Upper lobe of left lung (tissue), 6 donors: ENCODE measurements at regions not wholly inside any gene's neighbourhood (a gene's known extent, or its start where the extent isn't known, plus 50 kb on each side); places are given as distances from the start of the nearest gene placed in this dataset.

ENCODE experiments used
- ATAC-seq, 2 donors: fragments of 200-7000 bp; cut with Tn5 transposase; one replicate each; pipeline ENCODE4 v1.9.1; 2022; ENCODE audit warnings: mild to moderate bottlenecking in 2 of 2, moderate library complexity in 2 of 2; ENCODE audit not compliant: low FRiP score in 2 of 2
- DNase-seq, 2 donors: peaks; one replicate each; pipeline ENCODE4 v3.0.0-alpha.2; 2019 to 2020
- H3K27ac ChIP-seq, 4 donors: fragments of 200-600 bp; sonication (generic); one replicate each; pipeline ENCODE4 v1.5.1; 2016 to 2019
- H3K27me3 ChIP-seq, 4 donors: fragments of 200-600 bp; sonication (generic); one replicate each; pipeline ENCODE4 v1.5.1; 2017 to 2019
- H3K36me3 ChIP-seq, 4 donors: fragments of 200-600 bp; sonication (generic); one replicate each; pipeline ENCODE4 v1.5.1; 2016 to 2019
- H3K4me1 ChIP-seq, 4 donors: fragments of 200-600 bp; sonication (generic); one replicate each; pipeline ENCODE4 v1.5.1; 2018 to 2019
- H3K4me3 ChIP-seq, 4 donors: fragments of 200-600 bp; sonication (generic); one replicate each; pipeline ENCODE4 v1.5.1; 2017 to 2019; ENCODE audit warnings: mild to moderate bottlenecking in 2 of 4, moderate library complexity in 1 of 4
- H3K9me3 ChIP-seq, 4 donors: fragments of 200-600 bp; sonication (generic); one replicate each; pipeline ENCODE4 v1.5.1; 2018 to 2019
- EP300 ChIP-seq, 4 donors: sonication (generic); formaldehyde crosslinking; IDR thresholded peaks; one replicate each; pipeline ENCODE4 v1.5.1; 2017; ENCODE audit warnings: antibody characterized with exemption in 4 of 4, control low read depth in 2 of 4
- POLR2A ChIP-seq, 4 donors: fragments of 450-650 bp; IDR thresholded peaks; one replicate each; pipeline ENCODE4 v1.5.1; 2016 to 2017; ENCODE audit warnings: antibody characterized with exemption in 4 of 4, mild to moderate bottlenecking in 2 of 4
- POLR2AphosphoS5 ChIP-seq, 2 donors: sonication (generic); formaldehyde crosslinking; IDR thresholded peaks; one replicate each; pipeline ENCODE4 v1.5.1; 2017; ENCODE audit warnings: antibody characterized with exemption in 2 of 2
- WGBS, 2 donors: methylation state at CpG; one replicate each; pipeline ENCODE4 v1.1.5; 2017 to 2018; 5-methylcytosine and 5-hydroxymethylcytosine counted together
- TF ChIP-seq, protein P1 (sequence below), 6 experiments: fragments of 450-650 bp in 4 of 6; fragments of 200-600 bp in 2 of 6; sonication (generic) in 2 of 6; IDR thresholded peaks; one replicate each; pipeline ENCODE4 v1.5.1; 2016 to 2019; ENCODE audit warnings: antibody characterized with exemption in 6 of 6
- donor health status: DM: no; HTN: no; CAD: no; lungs with moderate emphysema.
- donor health status: DM: no; HTN: yes; CAD: no; lungs with severe emphysema.

DNA sequence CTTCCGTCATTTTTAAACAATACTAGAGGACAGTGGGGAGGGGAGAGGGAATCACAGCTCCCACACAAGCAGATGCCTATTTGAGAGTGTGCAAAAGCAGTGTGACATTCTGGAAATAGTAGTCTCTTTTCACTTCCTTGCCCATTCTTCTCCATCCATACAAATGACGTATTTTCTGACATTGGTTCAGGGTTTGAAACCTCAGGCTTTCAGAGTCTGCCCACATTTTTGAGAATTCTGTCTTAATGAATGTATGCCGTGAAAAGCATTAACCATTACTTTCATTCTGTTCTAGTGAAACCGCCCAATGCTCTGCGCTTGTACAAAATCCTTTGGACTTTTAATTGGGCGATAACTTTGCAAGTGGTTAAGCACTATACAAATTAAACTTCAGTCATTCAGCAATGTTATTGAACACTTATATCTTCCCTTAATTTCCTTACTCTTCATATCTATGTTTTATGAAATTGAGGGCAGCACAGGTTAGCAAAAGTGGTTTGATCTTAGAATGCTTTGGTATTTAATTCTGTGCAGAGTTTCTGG is 265.7 kb downstream of the SOX4 start:
- DNase-seq (no peak), ATAC-seq (no peak)
- Histone ChIP-seq H3K4me1 (peaks cover 0 to 5% (median 0%) of the 10 kb centered on the region in 4 donors), H3K27me3 (no peaks in the 10 kb centered on the region), H3K4me3 (no peak overlapping the region), H3K9me3 (no peaks in the 10 kb centered on the region), H3K36me3 (no peaks in the 10 kb centered on the region), H3K27ac (no peak overlapping the region)
- TF ChIP-seq POLR2AphosphoS5 (IDR thresholded peaks at IDR 0.05) (no peak), EP300 (IDR thresholded peaks at IDR 0.05) (no peak), POLR2A (IDR thresholded peaks at IDR 0.05) (no peak)
- TF ChIP-seq, protein P1, sequence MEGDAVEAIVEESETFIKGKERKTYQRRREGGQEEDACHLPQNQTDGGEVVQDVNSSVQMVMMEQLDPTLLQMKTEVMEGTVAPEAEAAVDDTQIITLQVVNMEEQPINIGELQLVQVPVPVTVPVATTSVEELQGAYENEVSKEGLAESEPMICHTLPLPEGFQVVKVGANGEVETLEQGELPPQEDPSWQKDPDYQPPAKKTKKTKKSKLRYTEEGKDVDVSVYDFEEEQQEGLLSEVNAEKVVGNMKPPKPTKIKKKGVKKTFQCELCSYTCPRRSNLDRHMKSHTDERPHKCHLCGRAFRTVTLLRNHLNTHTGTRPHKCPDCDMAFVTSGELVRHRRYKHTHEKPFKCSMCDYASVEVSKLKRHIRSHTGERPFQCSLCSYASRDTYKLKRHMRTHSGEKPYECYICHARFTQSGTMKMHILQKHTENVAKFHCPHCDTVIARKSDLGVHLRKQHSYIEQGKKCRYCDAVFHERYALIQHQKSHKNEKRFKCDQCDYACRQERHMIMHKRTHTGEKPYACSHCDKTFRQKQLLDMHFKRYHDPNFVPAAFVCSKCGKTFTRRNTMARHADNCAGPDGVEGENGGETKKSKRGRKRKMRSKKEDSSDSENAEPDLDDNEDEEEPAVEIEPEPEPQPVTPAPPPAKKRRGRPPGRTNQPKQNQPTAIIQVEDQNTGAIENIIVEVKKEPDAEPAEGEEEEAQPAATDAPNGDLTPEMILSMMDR (IDR thresholded peaks at IDR 0.05): no peak
- 88 to 91% methylated on average over 6 of the region's 6 CpGs for WGBS, 2 donors

DNA sequence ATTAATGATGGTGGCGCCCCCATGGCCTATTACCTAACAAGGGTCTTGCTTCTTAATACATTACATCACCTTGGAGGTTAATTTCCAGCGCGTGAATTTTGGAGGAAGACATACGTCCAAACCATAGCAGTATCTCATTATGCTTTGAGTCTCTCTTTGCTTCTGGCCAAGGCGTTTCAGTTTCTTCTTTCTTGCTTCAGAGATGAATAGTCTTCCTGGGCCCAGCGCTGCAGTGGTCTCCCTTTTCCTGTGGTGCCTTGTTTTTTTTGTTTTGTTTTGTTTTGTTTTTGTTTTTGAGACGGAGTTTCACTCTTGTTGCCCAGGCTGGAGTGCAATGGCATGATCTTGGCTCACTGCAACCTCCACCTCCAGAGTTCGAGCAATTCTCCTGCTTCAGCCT is 268.4 kb downstream of the SOX4 start:
- Histone ChIP-seq H3K4me1 (no peaks in the 10 kb centered on the region), H3K4me3 (no peak overlapping the region), H3K27ac (no peak overlapping the region), H3K36me3 (no peaks in the 10 kb centered on the region), H3K9me3 (no peaks in the 10 kb centered on the region), H3K27me3 (no peaks in the 10 kb centered on the region)
- WGBS, 2 donors: 92 to 98% methylated on average over 8 of the region's 8 CpGs
- TF ChIP-seq POLR2AphosphoS5 (IDR thresholded peaks at IDR 0.05) (no peak), EP300 (IDR thresholded peaks at IDR 0.05) (no peak), POLR2A (IDR thresholded peaks at IDR 0.05) (no peak)
- TF ChIP-seq, protein P1 (IDR thresholded peaks at IDR 0.05): no peak
- no peak for ATAC-seq
- DNase-seq: no peak

DNA sequence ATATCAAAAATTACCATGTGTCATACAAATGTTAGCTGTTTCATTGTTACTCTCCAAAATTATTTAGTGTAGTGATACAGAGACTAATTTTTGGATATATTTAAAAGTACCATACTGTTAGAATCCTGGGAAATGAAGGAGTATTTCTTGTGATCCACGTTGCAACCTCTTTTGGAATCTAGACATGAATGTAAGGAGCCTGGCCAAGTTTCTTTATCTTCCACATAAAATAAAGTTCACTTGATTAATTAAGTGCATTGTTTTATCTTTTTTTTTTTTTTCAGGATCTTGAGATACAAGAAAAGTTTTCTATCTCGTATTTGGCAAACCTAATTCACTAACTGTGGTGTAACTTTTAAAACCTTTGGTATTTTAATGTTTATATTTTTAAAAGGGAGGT is 270.7 kb downstream of the SOX4 start:
- H3K9me3 ChIP-seq: no peaks in the 10 kb centered on the region
- H3K4me1 ChIP-seq: no peaks in the 10 kb centered on the region
- no peak for DNase-seq
- no peaks in the 10 kb centered on the region for H3K36me3 ChIP-seq
- 40% methylated on average over 2 of the region's 2 CpGs for WGBS, 2 donors
- H3K4me3 ChIP-seq: no peak overlapping the region
- H3K27ac ChIP-seq: no peak overlapping the region
- no peak for ATAC-seq
- no peaks in the 10 kb centered on the region for H3K27me3 ChIP-seq
- TF ChIP-seq POLR2A (IDR thresholded peaks at IDR 0.05) (no peak), EP300 (IDR thresholded peaks at IDR 0.05) (no peak), POLR2AphosphoS5 (IDR thresholded peaks at IDR 0.05) (no peak)
- TF ChIP-seq, protein P1 (IDR thresholded peaks at IDR 0.05): no peak

DNA sequence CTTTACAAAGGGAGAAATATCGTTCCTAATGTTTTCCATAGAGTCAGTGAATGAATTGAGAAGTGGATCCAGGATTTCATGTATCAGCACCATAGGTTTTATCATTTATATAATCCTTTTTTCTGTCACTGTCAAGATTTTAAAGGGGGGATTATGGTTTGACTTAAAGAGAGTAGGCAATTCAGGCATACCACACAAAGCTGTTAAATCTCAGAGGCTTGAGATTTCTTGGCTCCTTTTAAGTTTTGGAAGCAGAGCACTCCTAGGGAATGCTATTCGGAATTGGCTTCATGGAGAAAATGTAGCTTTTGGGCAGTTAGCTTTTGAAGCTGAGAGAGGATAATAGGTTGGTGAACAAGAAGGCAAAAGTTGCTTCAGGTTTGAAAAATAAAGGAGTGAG is 274.7 kb downstream of the SOX4 start:
- H3K27me3 ChIP-seq: no peaks in the 10 kb centered on the region
- 79 to 83% methylated on average over 2 of the region's 2 CpGs for WGBS, 2 donors
- DNase-seq: no peak
- no peak overlapping the region for H3K27ac ChIP-seq
- no peak overlapping the region for H3K4me3 ChIP-seq
- H3K36me3 ChIP-seq: no peaks in the 10 kb centered on the region
- H3K4me1 ChIP-seq: peaks cover 0 to 3% (median 0%) of the 10 kb centered on the region in 4 donors
- no peak for ATAC-seq
- no peak for TF ChIP-seq POLR2AphosphoS5 (IDR thresholded peaks at IDR 0.05)
- TF ChIP-seq POLR2A (IDR thresholded peaks at IDR 0.05): no peak
- no peak for TF ChIP-seq EP300 (IDR thresholded peaks at IDR 0.05)
- TF ChIP-seq, protein P1 (IDR thresholded peaks at IDR 0.05): no peak
- H3K9me3 ChIP-seq: no peaks in the 10 kb centered on the region

DNA sequence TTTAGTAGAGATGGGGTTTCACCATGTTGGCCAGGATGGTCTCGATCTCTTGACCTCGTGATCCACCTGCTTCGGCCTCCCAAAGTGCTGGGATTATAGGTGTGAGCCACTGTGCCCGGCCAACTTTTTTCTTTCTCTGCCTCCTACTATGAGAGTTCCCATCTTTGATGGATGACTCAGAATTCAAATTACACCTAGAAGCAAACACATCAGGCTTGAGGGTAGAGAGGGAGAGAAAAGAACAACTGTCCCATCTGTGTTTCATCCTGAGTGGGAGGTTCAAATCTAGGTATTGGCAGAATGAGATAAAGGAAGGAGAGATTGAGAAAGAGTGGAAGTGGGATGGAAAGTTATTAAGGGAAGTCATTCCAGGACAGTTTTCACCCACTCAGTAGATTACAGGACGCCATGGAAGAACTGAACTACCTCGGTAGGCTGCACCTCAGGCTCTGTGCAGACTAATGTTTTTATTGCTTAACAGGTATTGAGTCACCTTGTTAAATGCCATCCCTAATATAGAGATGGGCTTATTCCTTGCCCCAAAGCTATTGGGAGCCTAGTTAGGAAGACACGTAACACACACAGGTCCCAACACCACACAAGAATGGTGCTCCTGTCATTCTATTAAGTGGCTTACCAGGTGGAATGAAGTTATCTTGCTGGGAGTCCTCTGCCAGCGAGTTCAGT is 275.7 kb downstream of the SOX4 start:
- TF ChIP-seq POLR2AphosphoS5 (IDR thresholded peaks at IDR 0.05): no peak
- TF ChIP-seq POLR2A (IDR thresholded peaks at IDR 0.05): no peak
- TF ChIP-seq, protein P1 (IDR thresholded peaks at IDR 0.05): no peak
- TF ChIP-seq EP300 (IDR thresholded peaks at IDR 0.05): no peak
- WGBS, 2 donors: 93 to 95% methylated on average over 8 of the region's 8 CpGs
- peaks cover 0 to 3% (median 0%) of the 10 kb centered on the region in 4 donors for H3K4me1 ChIP-seq
- no peak overlapping the region for H3K27ac ChIP-seq
- no peaks in the 10 kb centered on the region for H3K27me3 ChIP-seq
- no peaks in the 10 kb centered on the region for H3K9me3 ChIP-seq
- DNase-seq: no peak
- no peaks in the 10 kb centered on the region for H3K36me3 ChIP-seq
- ATAC-seq: no peak
- H3K4me3 ChIP-seq: no peak overlapping the region
